Loucy (cell line): ENCODE measurements at regions not wholly inside any gene's neighbourhood (a gene's known extent, or its start where the extent isn't known, plus 50 kb on each side); places are given as distances from the start of the nearest gene placed in this dataset.

ENCODE experiments used
- H2AFZ ChIP-seq: fragments of 200-600 bp; sonication (generic); 2 replicates; pipeline ENCODE4 v1.6.0; 2016; ENCODE audit warnings: antibody characterized with exemption, mild to moderate bottlenecking, low read length, moderate library complexity
- H3F3A ChIP-seq: fragments of 200-600 bp; 2 replicates; pipeline ENCODE4 v1.6.0; 2016; ENCODE audit warnings: antibody characterized with exemption, low read depth, mild to moderate bottlenecking
- H3K27me3 ChIP-seq: fragments of 200-600 bp; sonication (generic); 2 replicates; pipeline ENCODE4 v1.6.1; 2014; ENCODE audit warnings: low read length, mild to moderate bottlenecking; ENCODE audit not compliant: insufficient read depth, poor library complexity, severe bottlenecking
- H3K36me3 ChIP-seq: fragments of 200-600 bp; sonication (generic); 2 replicates; pipeline ENCODE4 v1.6.1; 2016; ENCODE audit warnings: low read length; ENCODE audit not compliant: insufficient read depth
- H3K4me1 ChIP-seq: fragments of 200-600 bp; sonication (generic); 2 replicates; pipeline ENCODE4 v1.5.1; 2014; ENCODE audit warnings: low read length, mild to moderate bottlenecking; ENCODE audit not compliant: insufficient read depth, poor library complexity, severe bottlenecking
- H3K4me2 ChIP-seq: fragments of 200-600 bp; sonication (generic); 2 replicates; pipeline ENCODE4 v1.6.0; 2014; ENCODE audit warnings: antibody characterized with exemption, low read length, low read depth, mild to moderate bottlenecking; ENCODE audit not compliant: poor library complexity, severe bottlenecking
- H3K4me3 ChIP-seq: fragments of 200-600 bp; sonication (generic); 2 replicates; pipeline ENCODE4 v1.5.1; 2014; ENCODE audit warnings: low read length, mild to moderate bottlenecking, mixed read lengths; ENCODE audit not compliant: poor library complexity, severe bottlenecking
- H3K79me2 ChIP-seq: fragments of 200-600 bp; sonication (generic); 2 replicates; pipeline ENCODE4 v1.6.1; 2014; ENCODE audit warnings: low read length; ENCODE audit not compliant: insufficient read depth
- H3K9ac ChIP-seq: fragments of 200-600 bp; sonication (generic); 2 replicates; pipeline ENCODE4 v1.6.0; 2014; ENCODE audit warnings: mild to moderate bottlenecking, low read depth, low read length, moderate library complexity; ENCODE audit not compliant: poor library complexity, severe bottlenecking
- H3K9me2 ChIP-seq: fragments of 200-600 bp; sonication (generic); replicated peaks from 2 replicates; pipeline ENCODE4 v1.6.1; 2016; ENCODE audit warnings: low read depth, low read length, mixed read lengths
- H3K9me3 ChIP-seq: fragments of 200-600 bp; sonication (generic); 2 replicates; pipeline ENCODE4 v1.6.1; 2014; ENCODE audit warnings: mild to moderate bottlenecking, antibody characterized with exemption, low read length, low read depth; ENCODE audit not compliant: insufficient read depth
- H4K20me1 ChIP-seq: fragments of 200-600 bp; sonication (generic); 2 replicates; pipeline ENCODE4 v1.6.0; 2014; ENCODE audit warnings: antibody characterized with exemption, low read length, mild to moderate bottlenecking; ENCODE audit not compliant: insufficient read depth, poor library complexity, severe bottlenecking
- CTCF ChIP-seq: fragments of 200-600 bp; sonication (generic); conservative IDR thresholded peaks from 2 replicates; pipeline ENCODE4 v1.5.1; 2014; ENCODE audit warnings: mild to moderate bottlenecking, antibody characterized with exemption, low read length
- EZH2phosphoT487 ChIP-seq: fragments of 200-600 bp; IDR thresholded peaks from 2 replicates; pipeline ENCODE4 v1.6.1; 2018; ENCODE audit warnings: antibody characterized with exemption, mild to moderate bottlenecking, moderate library complexity, borderline replicate concordance

GRCh38 chr4:108458681-108459080 lies 161.7 kb upstream of the RPL34 start:
- Histone ChIP-seq H3K9me2 (no peaks in the 10 kb centered on the region), H3K4me1 (peaks cover 14% of the 10 kb centered on the region), H3K4me2 (no peak overlapping the region), H3K36me3 (no peaks in the 10 kb centered on the region), H3K4me3 (no peak overlapping the region), H3K79me2 (no peaks in the 10 kb centered on the region), H4K20me1 (no peaks in the 10 kb centered on the region), H3K9me3 (no peaks in the 10 kb centered on the region), H2AFZ (no peak overlapping the region), H3F3A (no peaks in the 10 kb centered on the region), H3K27me3 (no peaks in the 10 kb centered on the region), H3K9ac (no peak overlapping the region)
- TF ChIP-seq EZH2phosphoT487 (no peak), CTCF (no peak)

- H3K36me3 ChIP-seq, result no peaks in the 10 kb centered on the region
- H3K27me3 ChIP-seq, result no peaks in the 10 kb centered on the region
- TF ChIP-seq CTCF, result no peak
- TF ChIP-seq EZH2phosphoT487, result no peak
- H3K79me2 ChIP-seq, result no peaks in the 10 kb centered on the region
- H3K9me2 ChIP-seq, result no peaks in the 10 kb centered on the region
- no peak overlapping the region for H3K9ac ChIP-seq
- H3K4me1 ChIP-seq, result peaks cover 23% of the 10 kb centered on the region
- peak overlapping the region; percentile 24 for H3K4me2 ChIP-seq
- H3F3A ChIP-seq, result no peaks in the 10 kb centered on the region
- no peaks in the 10 kb centered on the region for H3K9me3 ChIP-seq
- no peak overlapping the region for H2AFZ ChIP-seq
- no peak overlapping the region for H3K4me3 ChIP-seq
- H4K20me1 ChIP-seq, result no peaks in the 10 kb centered on the region
Observed at GRCh38 chr4:108454227-108454626, 166.1 kb upstream of the RPL34 start.

- H3K9me3 ChIP-seq, result no peaks in the 10 kb centered on the region
- no peaks in the 10 kb centered on the region for H3K79me2 ChIP-seq
- TF ChIP-seq EZH2phosphoT487 (no peak), CTCF (no peak)
- no peak overlapping the region for H3K4me3 ChIP-seq
- H4K20me1 ChIP-seq, result no peaks in the 10 kb centered on the region
- H3K36me3 ChIP-seq, result no peaks in the 10 kb centered on the region
- no peak overlapping the region for H2AFZ ChIP-seq
- no peaks in the 10 kb centered on the region for H3K27me3 ChIP-seq
- H3K4me1 ChIP-seq, result peaks cover 26% of the 10 kb centered on the region
- H3K4me2 ChIP-seq, result no peak overlapping the region
- 0 out of 2 replicates have a peak, but pooled peaks cover 2% of the 10 kb centered on the region for H3F3A ChIP-seq
- no peak overlapping the region for H3K9ac ChIP-seq
- no peaks in the 10 kb centered on the region for H3K9me2 ChIP-seq
Observed at GRCh38 chr4:108453366-108453765, 167.0 kb upstream of the RPL34 start.
